ENCODE measurements at regions not wholly inside any gene's neighbourhood (a gene's known extent, or its start where the extent isn't known, plus 50 kb on each side); places are given as distances from the start of the nearest gene placed in this dataset.

DNA sequence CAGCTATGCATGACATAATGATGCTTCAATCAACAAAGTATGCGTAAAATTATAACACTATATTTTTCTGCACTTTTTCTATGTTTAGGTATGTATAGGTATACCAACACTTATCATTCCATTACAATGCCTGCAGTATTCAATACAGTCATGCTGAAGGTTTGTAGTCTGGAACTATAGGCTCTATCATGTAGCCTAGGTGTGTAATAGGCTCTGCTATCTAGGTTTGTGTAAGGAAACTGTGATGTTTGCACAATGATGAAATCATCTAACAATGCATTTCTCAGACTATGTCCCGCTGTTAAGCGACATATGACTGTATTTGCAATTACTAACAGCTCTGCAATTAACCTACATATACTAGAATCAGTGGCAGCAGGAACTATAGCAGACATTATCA, 1447.5 kb downstream of the GATA3 start:
- H3K4me3 ChIP-seq = no peak overlapping the region
- H3K9me3 ChIP-seq = no peaks in the 10 kb centered on the region
- no peaks in the 10 kb centered on the region for H3K27me3 ChIP-seq
- H3K36me3 ChIP-seq = no peaks in the 10 kb centered on the region
- intact Hi-C loops (cut with DNase I; ENCODE audit: low total_unique reads) = no loop called here
- TF ChIP-seq, protein P1, sequence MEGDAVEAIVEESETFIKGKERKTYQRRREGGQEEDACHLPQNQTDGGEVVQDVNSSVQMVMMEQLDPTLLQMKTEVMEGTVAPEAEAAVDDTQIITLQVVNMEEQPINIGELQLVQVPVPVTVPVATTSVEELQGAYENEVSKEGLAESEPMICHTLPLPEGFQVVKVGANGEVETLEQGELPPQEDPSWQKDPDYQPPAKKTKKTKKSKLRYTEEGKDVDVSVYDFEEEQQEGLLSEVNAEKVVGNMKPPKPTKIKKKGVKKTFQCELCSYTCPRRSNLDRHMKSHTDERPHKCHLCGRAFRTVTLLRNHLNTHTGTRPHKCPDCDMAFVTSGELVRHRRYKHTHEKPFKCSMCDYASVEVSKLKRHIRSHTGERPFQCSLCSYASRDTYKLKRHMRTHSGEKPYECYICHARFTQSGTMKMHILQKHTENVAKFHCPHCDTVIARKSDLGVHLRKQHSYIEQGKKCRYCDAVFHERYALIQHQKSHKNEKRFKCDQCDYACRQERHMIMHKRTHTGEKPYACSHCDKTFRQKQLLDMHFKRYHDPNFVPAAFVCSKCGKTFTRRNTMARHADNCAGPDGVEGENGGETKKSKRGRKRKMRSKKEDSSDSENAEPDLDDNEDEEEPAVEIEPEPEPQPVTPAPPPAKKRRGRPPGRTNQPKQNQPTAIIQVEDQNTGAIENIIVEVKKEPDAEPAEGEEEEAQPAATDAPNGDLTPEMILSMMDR (IDR thresholded peaks at IDR 0.05) = no peak
- H3K4me1 ChIP-seq = no peaks in the 10 kb centered on the region
- DNase-seq = no peak
- no peak overlapping the region for H3K27ac ChIP-seq

DNA sequence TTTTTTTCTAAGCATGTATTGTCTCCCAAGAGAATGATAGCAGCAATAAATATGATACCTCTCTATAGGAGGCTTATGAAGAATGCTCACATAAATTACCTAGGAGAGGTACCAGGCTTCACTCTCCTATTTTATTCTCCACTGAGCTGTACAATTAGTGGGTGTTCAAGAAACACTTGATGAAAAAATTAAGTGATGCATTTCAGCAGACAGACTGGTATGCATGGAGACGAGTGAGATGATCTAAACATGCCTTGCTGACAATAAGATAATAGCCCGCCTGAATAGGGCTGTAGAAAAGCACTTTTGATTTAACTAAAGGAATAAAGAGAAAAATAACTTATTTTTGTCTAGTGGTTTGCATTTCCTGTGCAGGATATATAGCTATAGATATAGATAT, 1449.7 kb downstream of the GATA3 start:
- H3K9me3 ChIP-seq = no peaks in the 10 kb centered on the region
- H3K36me3 ChIP-seq = no peaks in the 10 kb centered on the region
- no peak overlapping the region for H3K27ac ChIP-seq
- no peaks in the 10 kb centered on the region for H3K4me1 ChIP-seq
- TF ChIP-seq, protein P1 (IDR thresholded peaks at IDR 0.05) = no peak
- intact Hi-C loops (cut with DNase I; ENCODE audit: low total_unique reads) = no loop called here
- H3K27me3 ChIP-seq = no peaks in the 10 kb centered on the region
- H3K4me3 ChIP-seq = no peak overlapping the region
- no peak for DNase-seq

DNA sequence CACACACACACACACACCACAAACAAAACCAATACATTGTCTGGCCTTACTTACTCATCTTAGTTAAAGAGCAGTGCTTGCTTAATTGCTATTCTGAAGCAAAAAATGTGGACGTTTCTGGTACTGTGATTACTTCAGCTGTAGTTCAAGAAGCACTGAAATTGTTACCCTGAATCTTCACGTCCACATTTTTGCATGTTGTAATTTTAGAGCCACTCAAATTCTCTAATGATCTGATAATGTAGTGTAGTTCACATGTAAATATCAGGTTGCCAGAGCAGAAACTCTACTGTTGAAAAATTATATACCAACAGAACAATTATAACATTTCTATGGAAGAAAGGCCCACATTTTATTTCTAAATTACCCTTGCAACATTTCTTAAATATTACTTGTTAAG, 1451.1 kb downstream of the GATA3 start:
- Histone ChIP-seq H3K4me3 (no peak overlapping the region), H3K4me1 (no peaks in the 10 kb centered on the region), H3K36me3 (no peaks in the 10 kb centered on the region), H3K27me3 (no peaks in the 10 kb centered on the region), H3K27ac (no peak overlapping the region), H3K9me3 (no peaks in the 10 kb centered on the region)
- TF ChIP-seq, protein P1 (IDR thresholded peaks at IDR 0.05) = no peak
- no peak for DNase-seq
- intact Hi-C loops (cut with DNase I; ENCODE audit: low total_unique reads) = no loop called here

DNA sequence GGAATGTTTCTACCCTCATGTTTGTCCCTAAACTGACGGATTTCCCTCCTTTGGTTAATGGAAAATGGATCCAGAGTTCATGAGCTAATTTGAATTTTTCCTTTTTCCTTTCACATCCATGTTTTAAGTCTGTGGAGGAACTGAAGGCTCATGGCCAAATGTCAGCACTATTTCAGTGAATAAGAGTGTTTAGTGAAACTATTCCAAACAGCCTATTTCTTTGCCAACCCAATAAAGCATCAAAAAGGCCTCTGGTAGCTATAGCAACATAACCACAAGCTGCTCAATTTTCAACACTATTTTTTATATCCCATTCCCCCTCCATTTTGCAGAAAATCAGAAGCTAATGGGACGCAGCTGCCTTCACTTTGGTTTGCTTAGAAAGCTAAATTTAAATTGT, 1454.1 kb downstream of the GATA3 start:
- H3K4me3 ChIP-seq = no peak overlapping the region
- no peak for DNase-seq
- H3K9me3 ChIP-seq = no peaks in the 10 kb centered on the region
- no peaks in the 10 kb centered on the region for H3K4me1 ChIP-seq
- H3K36me3 ChIP-seq = no peaks in the 10 kb centered on the region
- H3K27ac ChIP-seq = no peak overlapping the region
- TF ChIP-seq, protein P1 (IDR thresholded peaks at IDR 0.05) = no peak
- intact Hi-C loops (cut with DNase I; ENCODE audit: low total_unique reads) = no loop called here
- H3K27me3 ChIP-seq = no peaks in the 10 kb centered on the region

DNA sequence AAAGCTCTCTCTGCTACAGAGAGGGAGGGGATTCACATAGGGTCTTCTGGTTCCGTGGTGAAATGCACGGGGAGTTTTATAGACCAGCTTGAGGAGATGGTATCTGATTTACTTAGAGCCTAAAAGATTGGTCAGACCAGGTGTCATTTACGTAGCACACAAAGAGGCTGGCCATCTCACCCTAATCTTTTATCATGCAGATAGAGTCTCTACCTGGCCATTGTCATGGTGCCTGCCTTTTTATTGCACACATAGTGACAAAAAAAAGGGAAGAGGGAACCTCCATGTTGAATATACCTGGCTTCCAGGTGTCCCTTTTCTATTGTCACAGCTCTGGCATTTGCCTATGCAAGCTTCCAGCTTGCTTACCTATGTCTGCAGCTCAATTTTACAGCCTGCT, 1456.1 kb downstream of the GATA3 start:
- intact Hi-C loops (cut with DNase I; ENCODE audit: low total_unique reads) = no loop called here
- TF ChIP-seq, protein P1 (IDR thresholded peaks at IDR 0.05) = no peak
- Histone ChIP-seq H3K4me1 (no peaks in the 10 kb centered on the region), H3K27me3 (no peaks in the 10 kb centered on the region), H3K9me3 (no peaks in the 10 kb centered on the region), H3K4me3 (no peak overlapping the region), H3K36me3 (no peaks in the 10 kb centered on the region), H3K27ac (no peak overlapping the region)
- no peak for DNase-seq

DNA sequence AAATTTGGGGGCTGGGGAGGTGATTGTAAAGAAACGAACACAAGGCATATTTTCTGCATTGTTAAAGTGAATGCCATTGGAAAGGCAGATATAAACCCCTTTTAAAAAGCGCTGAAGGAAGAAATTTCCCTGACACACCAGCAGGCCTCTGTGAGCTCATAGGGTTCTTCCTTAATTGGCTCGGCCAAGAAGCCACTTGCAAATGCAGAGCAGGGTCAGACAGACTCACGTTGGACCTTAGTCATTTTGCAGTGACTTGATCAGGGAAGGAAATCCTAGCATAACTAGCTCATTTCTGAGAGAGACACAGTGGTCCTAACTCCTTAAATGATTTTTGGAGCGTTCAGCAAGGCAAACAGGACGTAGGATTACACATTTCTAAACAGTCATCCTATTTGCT, 1461.4 kb downstream of the GATA3 start:
- intact Hi-C loops (cut with DNase I; ENCODE audit: low total_unique reads) = no loop called here
- TF ChIP-seq, protein P1 (IDR thresholded peaks at IDR 0.05) = no peak
- Histone ChIP-seq H3K4me3 (no peak overlapping the region), H3K27ac (no peak overlapping the region), H3K36me3 (no peaks in the 10 kb centered on the region), H3K27me3 (no peaks in the 10 kb centered on the region), H3K9me3 (no peaks in the 10 kb centered on the region), H3K4me1 (no peaks in the 10 kb centered on the region)
- DNase-seq = no peak

Measured in tibial artery (tissue), 4 donors.